ENCODE measurements at regions not wholly inside any gene's neighbourhood (a gene's known extent, or its start where the extent isn't known, plus 50 kb on each side); places are given as distances from the start of the nearest gene placed in this dataset.

DNA sequence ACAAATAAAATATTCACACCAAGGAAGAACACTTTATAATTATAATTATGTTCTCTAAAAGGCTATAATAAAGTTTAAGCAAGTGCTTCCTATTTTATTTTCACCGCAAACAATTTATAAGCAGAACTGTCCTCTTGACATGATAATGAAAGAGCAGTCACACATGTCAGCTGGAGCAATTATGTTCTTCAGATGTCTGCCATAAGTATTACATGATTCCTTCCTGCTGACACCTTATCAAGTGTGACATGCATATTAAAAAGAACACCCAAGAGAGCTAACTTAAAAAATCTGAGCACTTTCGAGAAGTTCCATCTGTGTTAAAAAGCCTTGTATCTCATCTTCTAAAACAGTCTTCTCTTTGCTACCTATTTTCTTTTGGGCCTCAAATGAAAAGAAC, 249.5 kb downstream of the SQOR start:
- H3K9ac ChIP-seq (ENCODE audit: low read length): no peak overlapping the region
- DNase-seq (no peak), ATAC-seq (no peak)
- H3K4me3 ChIP-seq (ENCODE audit: low read length): no peak overlapping the region
- CTCF ChIA-PET: no interaction called here
- H3K36me3 ChIP-seq (ENCODE audit: low read depth, low read length): no peaks in the 10 kb centered on the region
- BruUV-seq (replicated peaks): no TSS peak
- H3K27me3 ChIP-seq (ENCODE audit: low read length): no peaks in the 10 kb centered on the region
- no peak overlapping the region for H2AFZ ChIP-seq (ENCODE audit: low read length)
- no peak overlapping the region for H3K27ac ChIP-seq (ENCODE audit: low read length)
- no peaks in the 10 kb centered on the region for H3K9me3 ChIP-seq (ENCODE audit: low read length)
- POLR2A ChIA-PET (ENCODE audit: unreplicated experiment): no interaction called here
- no peaks in the 10 kb centered on the region for H3K9me2 ChIP-seq (replicated peaks; ENCODE audit: low read length)
- intact Hi-C loops (cut with micrococcal nuclease): no loop called here
- no peaks in the 10 kb centered on the region for H3F3A ChIP-seq (ENCODE audit: low read length, unreplicated experiment)
- H3K4me2 ChIP-seq (ENCODE audit: low read length): no peak overlapping the region
- TF ChIP-seq, protein P1, sequence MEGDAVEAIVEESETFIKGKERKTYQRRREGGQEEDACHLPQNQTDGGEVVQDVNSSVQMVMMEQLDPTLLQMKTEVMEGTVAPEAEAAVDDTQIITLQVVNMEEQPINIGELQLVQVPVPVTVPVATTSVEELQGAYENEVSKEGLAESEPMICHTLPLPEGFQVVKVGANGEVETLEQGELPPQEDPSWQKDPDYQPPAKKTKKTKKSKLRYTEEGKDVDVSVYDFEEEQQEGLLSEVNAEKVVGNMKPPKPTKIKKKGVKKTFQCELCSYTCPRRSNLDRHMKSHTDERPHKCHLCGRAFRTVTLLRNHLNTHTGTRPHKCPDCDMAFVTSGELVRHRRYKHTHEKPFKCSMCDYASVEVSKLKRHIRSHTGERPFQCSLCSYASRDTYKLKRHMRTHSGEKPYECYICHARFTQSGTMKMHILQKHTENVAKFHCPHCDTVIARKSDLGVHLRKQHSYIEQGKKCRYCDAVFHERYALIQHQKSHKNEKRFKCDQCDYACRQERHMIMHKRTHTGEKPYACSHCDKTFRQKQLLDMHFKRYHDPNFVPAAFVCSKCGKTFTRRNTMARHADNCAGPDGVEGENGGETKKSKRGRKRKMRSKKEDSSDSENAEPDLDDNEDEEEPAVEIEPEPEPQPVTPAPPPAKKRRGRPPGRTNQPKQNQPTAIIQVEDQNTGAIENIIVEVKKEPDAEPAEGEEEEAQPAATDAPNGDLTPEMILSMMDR (conservative IDR thresholded peaks at IDR 0.05; ENCODE audit: low read depth, low read length): no peak
- no peaks in the 10 kb centered on the region for H3K79me2 ChIP-seq (ENCODE audit: low read length)
- H4K20me1 ChIP-seq (ENCODE audit: low read length): no peaks in the 10 kb centered on the region
- H3K4me1 ChIP-seq (ENCODE audit: insufficient read depth, low read length): no peaks in the 10 kb centered on the region

DNA sequence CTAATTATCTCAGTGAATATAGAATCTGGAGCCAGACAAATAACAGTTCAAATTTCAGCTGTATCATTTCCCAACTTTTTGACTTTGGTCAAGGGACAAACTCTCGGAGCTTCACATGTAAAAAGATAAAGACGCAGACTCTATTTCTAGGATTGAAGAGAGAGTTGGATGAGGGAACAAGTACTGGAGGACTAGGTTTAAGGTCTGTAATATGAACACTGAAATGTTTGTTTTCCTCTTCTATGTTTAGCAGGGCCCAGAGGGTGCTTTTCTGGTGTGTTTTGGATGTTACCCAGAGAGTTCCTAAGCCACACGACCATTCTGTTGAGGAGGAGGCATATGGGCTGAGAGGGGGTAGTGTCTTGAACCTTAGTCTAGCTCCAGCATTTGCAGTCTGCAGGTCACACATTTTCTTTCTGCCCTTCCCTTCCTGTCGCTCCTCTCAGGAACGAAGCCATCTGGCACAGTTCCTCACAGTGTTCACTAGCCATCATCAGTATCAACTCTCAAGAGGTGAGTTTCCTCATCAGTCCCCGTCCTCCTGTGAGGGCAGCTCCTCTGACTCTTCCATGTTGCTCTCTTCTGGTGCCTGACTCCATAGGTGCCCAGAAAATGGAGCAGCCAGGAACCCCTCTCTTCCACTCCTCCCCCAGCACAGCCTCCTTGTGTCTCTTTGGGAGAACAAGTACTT, 250.1 kb downstream of the SQOR start:
- Histone ChIP-seq H3K9me3 (ENCODE audit: low read length) (no peaks in the 10 kb centered on the region), H3K4me3 (ENCODE audit: low read length) (no peak overlapping the region), H3K4me2 (ENCODE audit: low read length) (no peak overlapping the region), H3K9me2 (replicated peaks; ENCODE audit: low read length) (no peaks in the 10 kb centered on the region), H3K4me1 (ENCODE audit: insufficient read depth, low read length) (no peaks in the 10 kb centered on the region), H3F3A (ENCODE audit: low read length, unreplicated experiment) (no peaks in the 10 kb centered on the region), H3K27me3 (ENCODE audit: low read length) (no peaks in the 10 kb centered on the region), H3K27ac (ENCODE audit: low read length) (no peak overlapping the region), H3K79me2 (ENCODE audit: low read length) (no peaks in the 10 kb centered on the region), H3K9ac (ENCODE audit: low read length) (no peak overlapping the region), H3K36me3 (ENCODE audit: low read depth, low read length) (no peaks in the 10 kb centered on the region), H4K20me1 (ENCODE audit: low read length) (no peaks in the 10 kb centered on the region), H2AFZ (ENCODE audit: low read length) (no peak overlapping the region)
- no peak for TF ChIP-seq EZH2phosphoT487 (IDR thresholded peaks at IDR 0.05; ENCODE audit: borderline replicate concordance, low read length)
- TF ChIP-seq, protein P1 (conservative IDR thresholded peaks at IDR 0.05; ENCODE audit: low read depth, low read length): no peak
- DNase-seq: no peak
- ChIA-PET POLR2A (ENCODE audit: unreplicated experiment) (no interaction called here), CTCF (no interaction called here)
- no peak for ATAC-seq
- no TSS peak for BruUV-seq (replicated peaks)
- intact Hi-C loops (cut with micrococcal nuclease): no loop called here

DNA sequence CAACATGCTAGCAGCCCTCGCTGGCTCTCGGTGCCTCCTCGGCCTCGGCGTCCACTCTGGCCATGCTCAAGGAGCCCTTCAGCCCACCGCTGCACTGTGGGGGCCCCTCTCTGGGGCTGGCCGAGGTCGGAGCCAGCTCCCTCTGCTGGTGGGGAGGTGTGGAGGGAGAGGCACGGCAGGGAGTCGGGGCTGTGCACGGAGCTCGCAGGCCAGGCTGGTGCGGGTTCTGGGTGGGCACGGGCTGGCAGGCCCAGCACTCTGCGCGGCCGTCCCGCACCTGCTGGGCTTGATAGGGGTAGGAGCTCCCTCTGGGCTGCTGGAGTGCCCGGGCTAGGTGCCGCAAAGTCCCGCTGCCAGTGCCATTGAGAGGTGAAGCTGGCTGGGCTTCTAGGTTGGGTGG, 251.0 kb downstream of the SQOR start:
- no peak overlapping the region for H3K4me3 ChIP-seq (ENCODE audit: low read length)

More for the DNA sequence above, 251.0 kb downstream of the SQOR start:
- Histone ChIP-seq H3K27ac (ENCODE audit: low read length) (no peak overlapping the region), H3K27me3 (ENCODE audit: low read length) (no peaks in the 10 kb centered on the region), H3K4me1 (ENCODE audit: insufficient read depth, low read length) (no peaks in the 10 kb centered on the region), H3K79me2 (ENCODE audit: low read length) (no peaks in the 10 kb centered on the region), H2AFZ (ENCODE audit: low read length) (no peak overlapping the region), H3F3A (ENCODE audit: low read length, unreplicated experiment) (no peaks in the 10 kb centered on the region), H3K9me3 (ENCODE audit: low read length) (no peaks in the 10 kb centered on the region), H3K9me2 (replicated peaks; ENCODE audit: low read length) (no peaks in the 10 kb centered on the region), H3K9ac (ENCODE audit: low read length) (no peak overlapping the region), H3K36me3 (ENCODE audit: low read depth, low read length) (no peaks in the 10 kb centered on the region), H3K4me2 (ENCODE audit: low read length) (no peak overlapping the region), H4K20me1 (ENCODE audit: low read length) (no peaks in the 10 kb centered on the region)
- ChIA-PET CTCF (no interaction called here), POLR2A (ENCODE audit: unreplicated experiment) (no interaction called here)
- DNase-seq (no peak), ATAC-seq (no peak)
- no peak for TF ChIP-seq EZH2phosphoT487 (IDR thresholded peaks at IDR 0.05; ENCODE audit: borderline replicate concordance, low read length)
- TF ChIP-seq EZH2 (IDR thresholded peaks at IDR 0.05; ENCODE audit: low read length, unreplicated experiment): no peak
- TF ChIP-seq, protein P1 (conservative IDR thresholded peaks at IDR 0.05; ENCODE audit: low read depth, low read length): no peak
- intact Hi-C loops (cut with micrococcal nuclease): no loop called here
- no TSS peak for BruUV-seq (replicated peaks)

All from PC-3 (cell line).